ENCODE measurements at regions not wholly inside any gene's neighbourhood (a gene's known extent, or its start where the extent isn't known, plus 50 kb on each side); places are given as distances from the start of the nearest gene placed in this dataset.

DNA sequence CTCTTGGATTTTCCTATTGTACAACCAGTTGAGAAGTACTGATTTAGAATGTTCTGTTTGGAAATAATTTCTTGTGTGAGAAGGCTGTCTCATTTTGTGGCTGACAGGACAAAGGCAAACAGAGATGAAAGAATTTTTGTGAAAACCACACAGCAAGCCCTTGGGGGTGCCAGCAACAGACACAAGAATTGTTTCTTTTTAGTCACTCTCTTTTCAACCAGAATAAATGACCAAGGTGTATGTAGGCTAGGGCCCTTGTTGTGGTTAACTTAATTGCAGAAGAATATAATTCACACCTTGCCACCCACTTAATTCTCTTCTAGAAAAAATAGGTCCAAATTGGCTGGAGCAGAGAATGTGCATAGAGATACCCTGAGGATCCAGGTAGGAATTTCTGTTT, 329.4 kb upstream of the TBC1D5 start:
- TF ChIP-seq CTCF (conservative IDR thresholded peaks at IDR 0.05): no peak
- peaks cover 41% of the 10 kb centered on the region for H3K4me1 Mint-ChIP-seq

GRCh38 chr3:18070944-18071343, 328.5 kb upstream of the TBC1D5 start:
- WGBS, 2 experiments (ENCODE audit: insufficient coverage in 1 of 2, insufficient read length in 1 of 2): no CpG with 5 or more reads among the region's 1 CpG
- Mint-ChIP-seq H3K4me1 (peaks cover 36% of the 10 kb centered on the region), H3K9me3 (no peaks in the 10 kb centered on the region), H3K4me3 (no peak overlapping the region), H3K27ac (no peak overlapping the region), H3K27me3 (ENCODE audit: insufficient read depth) (no peaks in the 10 kb centered on the region), H3K36me3 (ENCODE audit: low read depth) (peaks cover 25% of the 10 kb centered on the region)
- Histone ChIP-seq H3K27ac (ENCODE audit: low read depth, low read length) (no peak overlapping the region), H3K4me3 (ENCODE audit: low read length) (no peak overlapping the region), H3K36me3 (ENCODE audit: control insufficient read depth, insufficient read depth, low read length) (no peaks in the 10 kb centered on the region), H3K27me3 (ENCODE audit: control insufficient read depth, insufficient read depth, low read length, poor library complexity, severe bottlenecking) (no peaks in the 10 kb centered on the region), H3K9me3 (ENCODE audit: control insufficient read depth, low read length) (no peaks in the 10 kb centered on the region), H3K4me1 (ENCODE audit: control insufficient read depth, insufficient read depth, low read length) (peaks cover 16% of the 10 kb centered on the region), H3K9ac (ENCODE audit: extremely low read depth, low read length, poor library complexity, severe bottlenecking) (no peak overlapping the region)
- DNase-seq: no peak
- TF ChIP-seq CTCF (conservative IDR thresholded peaks at IDR 0.05): no peak

More for the DNA sequence above, 329.4 kb upstream of the TBC1D5 start:
- no peak overlapping the region for H3K4me3 ChIP-seq (ENCODE audit: low read length)
- H3K4me1 ChIP-seq (ENCODE audit: control insufficient read depth, insufficient read depth, low read length): peaks cover 16% of the 10 kb centered on the region
- H3K9me3 ChIP-seq (ENCODE audit: control insufficient read depth, low read length): no peaks in the 10 kb centered on the region
- no peak for DNase-seq
- Mint-ChIP-seq H3K4me3 (no peak overlapping the region), H3K27me3 (ENCODE audit: insufficient read depth) (no peaks in the 10 kb centered on the region), H3K9me3 (no peaks in the 10 kb centered on the region), H3K27ac (no peak overlapping the region), H3K36me3 (ENCODE audit: low read depth) (peaks cover 16% of the 10 kb centered on the region)
- H3K27me3 ChIP-seq (ENCODE audit: control insufficient read depth, insufficient read depth, low read length, poor library complexity, severe bottlenecking): no peaks in the 10 kb centered on the region
- H3K9ac ChIP-seq (ENCODE audit: extremely low read depth, low read length, poor library complexity, severe bottlenecking): no peak overlapping the region
- no peak overlapping the region for H3K27ac ChIP-seq (ENCODE audit: low read depth, low read length)
- no peaks in the 10 kb centered on the region for H3K36me3 ChIP-seq (ENCODE audit: control insufficient read depth, insufficient read depth, low read length)

GRCh38 chr3:18070231-18070630, 327.8 kb upstream of the TBC1D5 start:
- H3K4me3 Mint-ChIP-seq: no peak overlapping the region
- no peaks in the 10 kb centered on the region for H3K36me3 ChIP-seq (ENCODE audit: control insufficient read depth, insufficient read depth, low read length)
- no peak overlapping the region for H3K4me3 ChIP-seq (ENCODE audit: low read length)
- H3K27me3 ChIP-seq (ENCODE audit: control insufficient read depth, insufficient read depth, low read length, poor library complexity, severe bottlenecking): no peaks in the 10 kb centered on the region
- peaks cover 30% of the 10 kb centered on the region for H3K36me3 Mint-ChIP-seq (ENCODE audit: low read depth)
- no peak overlapping the region for H3K9ac ChIP-seq (ENCODE audit: extremely low read depth, low read length, poor library complexity, severe bottlenecking)
- H3K9me3 ChIP-seq (ENCODE audit: control insufficient read depth, low read length): no peaks in the 10 kb centered on the region
- H3K4me1 Mint-ChIP-seq: peaks cover 31% of the 10 kb centered on the region
- TF ChIP-seq CTCF (conservative IDR thresholded peaks at IDR 0.05): no peak
- H3K9me3 Mint-ChIP-seq: no peaks in the 10 kb centered on the region
- WGBS, 2 experiments (ENCODE audit: insufficient coverage in 1 of 2, insufficient read length in 1 of 2): 95 to 100% methylated on average over 1 to 2 of the region's 2 CpGs
- DNase-seq: no peak
- no peak overlapping the region for H3K27ac ChIP-seq (ENCODE audit: low read depth, low read length)
- H3K4me1 ChIP-seq (ENCODE audit: control insufficient read depth, insufficient read depth, low read length): peaks cover 13% of the 10 kb centered on the region
- H3K27me3 Mint-ChIP-seq (ENCODE audit: insufficient read depth): no peaks in the 10 kb centered on the region
- H3K27ac Mint-ChIP-seq: no peak overlapping the region

Measured in endodermal cell (in vitro differentiated cells).